ENCODE measurements at regions not wholly inside any gene's neighbourhood (a gene's known extent, or its start where the extent isn't known, plus 50 kb on each side); places are given as distances from the start of the nearest gene placed in this dataset.

DNA sequence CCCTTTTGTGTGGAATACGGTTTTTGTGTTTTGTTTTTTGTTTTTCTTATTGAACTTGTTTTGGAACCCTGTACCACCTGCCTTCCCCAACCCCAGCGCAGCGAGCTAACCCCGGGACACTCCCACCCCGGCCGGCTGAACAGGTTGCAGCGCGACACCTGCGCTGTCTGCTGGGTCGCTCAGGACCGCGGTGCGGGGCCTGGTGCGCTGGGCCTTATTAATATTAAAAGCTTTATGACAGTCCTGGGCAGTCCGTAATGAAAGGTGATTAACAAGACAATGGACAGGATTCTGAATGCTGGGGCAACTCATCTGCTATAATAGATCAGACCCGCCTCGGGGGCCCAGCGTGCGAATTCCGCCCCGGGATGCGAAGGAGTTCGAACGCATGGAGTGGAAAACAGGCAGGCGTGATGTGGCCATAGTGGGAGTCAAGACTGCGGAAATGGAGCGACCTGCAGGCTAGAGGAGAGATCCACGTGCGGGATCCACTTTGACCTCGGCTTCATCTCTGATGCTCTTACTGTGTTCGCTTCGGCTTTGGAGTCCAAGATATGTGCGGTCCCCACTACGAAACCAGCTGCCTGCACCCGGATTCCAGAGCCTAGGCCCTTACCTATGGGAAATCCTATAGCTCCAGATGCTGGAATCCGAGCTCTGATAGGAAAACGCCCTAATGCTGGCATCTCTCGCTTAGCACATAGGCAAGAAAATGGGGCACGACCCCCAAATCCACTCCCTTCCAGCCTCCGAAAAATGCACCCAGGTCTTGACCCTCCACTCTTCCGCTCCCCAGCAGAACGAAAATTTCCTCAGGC lies 69.0 kb upstream of the TMEM33 start:
- H3K9me3 ChIP-seq (ENCODE audit: insufficient read depth, low read length) = no peaks in the 10 kb centered on the region
- H3K4me1 ChIP-seq (ENCODE audit: low read length) = peaks cover 39% of the 10 kb centered on the region
- no peaks in the 10 kb centered on the region for H4K20me1 ChIP-seq (ENCODE audit: insufficient read depth, low read length)
- no peaks in the 10 kb centered on the region for H3K27me3 ChIP-seq (ENCODE audit: low read depth, low read length)
- no peaks in the 10 kb centered on the region for H3K79me2 ChIP-seq (ENCODE audit: low read length)
- H3K36me3 ChIP-seq (replicated peaks; ENCODE audit: low read depth, low read length) = no peaks in the 10 kb centered on the region
- H3K27ac ChIP-seq (ENCODE audit: low read length) = no peak overlapping the region
- TF ChIP-seq, protein P1, sequence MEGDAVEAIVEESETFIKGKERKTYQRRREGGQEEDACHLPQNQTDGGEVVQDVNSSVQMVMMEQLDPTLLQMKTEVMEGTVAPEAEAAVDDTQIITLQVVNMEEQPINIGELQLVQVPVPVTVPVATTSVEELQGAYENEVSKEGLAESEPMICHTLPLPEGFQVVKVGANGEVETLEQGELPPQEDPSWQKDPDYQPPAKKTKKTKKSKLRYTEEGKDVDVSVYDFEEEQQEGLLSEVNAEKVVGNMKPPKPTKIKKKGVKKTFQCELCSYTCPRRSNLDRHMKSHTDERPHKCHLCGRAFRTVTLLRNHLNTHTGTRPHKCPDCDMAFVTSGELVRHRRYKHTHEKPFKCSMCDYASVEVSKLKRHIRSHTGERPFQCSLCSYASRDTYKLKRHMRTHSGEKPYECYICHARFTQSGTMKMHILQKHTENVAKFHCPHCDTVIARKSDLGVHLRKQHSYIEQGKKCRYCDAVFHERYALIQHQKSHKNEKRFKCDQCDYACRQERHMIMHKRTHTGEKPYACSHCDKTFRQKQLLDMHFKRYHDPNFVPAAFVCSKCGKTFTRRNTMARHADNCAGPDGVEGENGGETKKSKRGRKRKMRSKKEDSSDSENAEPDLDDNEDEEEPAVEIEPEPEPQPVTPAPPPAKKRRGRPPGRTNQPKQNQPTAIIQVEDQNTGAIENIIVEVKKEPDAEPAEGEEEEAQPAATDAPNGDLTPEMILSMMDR (IDR thresholded peaks at IDR 0.05; ENCODE audit: low read depth, low read length) = no peak
- TF ChIP-seq EZH2phosphoT487 (IDR thresholded peaks at IDR 0.05; ENCODE audit: low read depth) = no peak
- H3K9ac ChIP-seq (ENCODE audit: low read length) = no peak overlapping the region
- no peak overlapping the region for H3K4me3 ChIP-seq (ENCODE audit: low read length)
- H3K4me2 ChIP-seq (ENCODE audit: low read length) = no peak overlapping the region
- no peak overlapping the region for H2AFZ ChIP-seq (ENCODE audit: low read depth, low read length)

DNA sequence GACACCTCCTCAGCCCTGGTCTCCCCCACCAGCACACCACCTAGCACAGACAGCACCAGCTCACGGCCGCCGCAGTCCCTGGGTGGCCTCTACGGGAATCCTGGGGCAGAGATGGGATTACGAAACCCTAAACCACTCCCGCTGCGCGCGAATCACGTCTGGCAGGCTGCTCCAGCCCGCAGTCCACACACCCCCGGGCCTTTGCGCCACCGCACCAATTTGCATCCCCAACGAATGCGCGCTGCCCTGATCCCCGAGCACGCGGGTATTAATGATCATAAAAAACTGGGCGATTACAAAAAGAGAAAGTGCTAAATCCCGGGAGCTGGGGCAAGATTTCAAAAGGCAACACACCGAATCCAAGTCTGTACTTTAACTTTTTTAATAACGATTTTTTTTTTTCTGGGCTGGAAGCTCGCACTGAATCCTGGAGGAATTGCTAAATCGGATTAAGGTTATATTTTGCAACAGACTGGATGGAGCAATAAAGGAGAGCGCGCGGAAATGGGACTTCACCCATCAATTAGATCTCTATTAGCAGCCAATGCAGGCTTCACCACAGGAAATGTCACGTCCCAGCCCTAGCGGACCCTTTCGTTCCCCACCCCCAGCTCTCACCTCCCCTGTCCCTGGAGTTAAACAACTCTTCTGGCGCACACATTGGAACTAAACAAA lies 69.8 kb upstream of the TMEM33 start:
- Histone ChIP-seq H3K9me3 (ENCODE audit: insufficient read depth, low read length) (no peaks in the 10 kb centered on the region), H3K4me3 (ENCODE audit: low read length) (no peak overlapping the region), H3K9ac (ENCODE audit: low read length) (no peak overlapping the region), H3K36me3 (replicated peaks; ENCODE audit: low read depth, low read length) (no peaks in the 10 kb centered on the region), H3K79me2 (ENCODE audit: low read length) (no peaks in the 10 kb centered on the region), H3K27ac (ENCODE audit: low read length) (no peak overlapping the region; the same call in 1 of the 2 replicates), H2AFZ (ENCODE audit: low read depth, low read length) (no peak overlapping the region), H3K4me2 (ENCODE audit: low read length) (no peak overlapping the region), H3K27me3 (ENCODE audit: low read depth, low read length) (no peaks in the 10 kb centered on the region), H4K20me1 (ENCODE audit: insufficient read depth, low read length) (no peaks in the 10 kb centered on the region), H3K4me1 (ENCODE audit: low read length) (peaks cover 46% of the 10 kb centered on the region)
- TF ChIP-seq, protein P1 (IDR thresholded peaks at IDR 0.05; ENCODE audit: low read depth, low read length) = no peak
- no peak for TF ChIP-seq EZH2phosphoT487 (IDR thresholded peaks at IDR 0.05; ENCODE audit: low read depth)

DNA sequence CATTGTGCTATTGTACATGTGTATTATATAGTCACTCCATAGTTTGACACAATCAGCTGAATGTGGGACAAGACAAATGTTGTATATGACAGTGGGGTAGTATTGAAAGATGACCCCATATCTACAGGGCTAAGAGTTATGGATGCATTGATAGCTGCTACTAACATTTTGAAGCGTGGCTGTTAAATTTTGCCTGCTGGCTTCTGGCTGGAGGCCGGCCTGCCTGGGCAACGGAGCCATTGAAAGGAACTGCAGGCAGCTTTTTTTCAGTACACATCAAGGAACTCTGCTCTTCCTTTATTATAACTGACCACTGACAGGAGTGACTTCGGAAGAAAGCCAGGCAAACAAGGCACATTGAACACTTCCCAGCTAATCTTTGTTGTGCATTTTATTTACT lies 76.1 kb upstream of the TMEM33 start:
- Histone ChIP-seq H3K9ac (ENCODE audit: low read length) (no peak overlapping the region), H3K9me3 (ENCODE audit: insufficient read depth, low read length) (no peaks in the 10 kb centered on the region), H3K27ac (ENCODE audit: low read length) (no peak overlapping the region), H4K20me1 (ENCODE audit: insufficient read depth, low read length) (no peaks in the 10 kb centered on the region), H2AFZ (ENCODE audit: low read depth, low read length) (no peak overlapping the region), H3K36me3 (replicated peaks; ENCODE audit: low read depth, low read length) (no peaks in the 10 kb centered on the region), H3K4me2 (ENCODE audit: low read length) (no peak overlapping the region), H3K4me3 (ENCODE audit: low read length) (no peak overlapping the region), H3K4me1 (ENCODE audit: low read length) (peaks cover 36% of the 10 kb centered on the region), H3K27me3 (ENCODE audit: low read depth, low read length) (no peaks in the 10 kb centered on the region), H3K79me2 (ENCODE audit: low read length) (no peaks in the 10 kb centered on the region)
- no peak for TF ChIP-seq EZH2phosphoT487 (IDR thresholded peaks at IDR 0.05; ENCODE audit: low read depth)
- TF ChIP-seq, protein P1 (IDR thresholded peaks at IDR 0.05; ENCODE audit: low read depth, low read length) = no peak

DNA sequence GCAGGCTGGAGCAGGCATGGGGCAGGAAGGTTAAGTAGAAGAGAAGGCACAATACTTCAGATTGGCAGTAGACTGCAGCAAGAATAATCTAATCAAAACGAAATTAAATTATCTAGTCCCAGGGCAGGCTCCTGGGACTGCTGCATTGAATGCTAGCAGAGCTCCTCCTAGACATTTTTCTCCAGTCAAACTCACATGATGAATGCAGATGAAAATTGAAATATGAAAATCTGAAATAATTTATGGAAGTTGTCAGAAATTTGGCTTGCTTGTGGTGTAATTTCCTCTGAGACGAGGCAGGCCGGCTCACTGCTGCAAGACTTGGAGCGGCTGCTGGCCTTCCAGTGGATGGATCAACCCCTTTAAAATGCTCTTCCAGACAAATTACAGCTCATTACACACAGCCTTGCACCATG lies 78.0 kb upstream of the TMEM33 start:
- Histone ChIP-seq H3K27me3 (ENCODE audit: low read depth, low read length) (no peaks in the 10 kb centered on the region), H3K79me2 (ENCODE audit: low read length) (no peaks in the 10 kb centered on the region), H3K4me2 (ENCODE audit: low read length) (no peak overlapping the region), H4K20me1 (ENCODE audit: insufficient read depth, low read length) (no peaks in the 10 kb centered on the region), H3K36me3 (replicated peaks; ENCODE audit: low read depth, low read length) (no peaks in the 10 kb centered on the region), H3K27ac (ENCODE audit: low read length) (no peak overlapping the region), H3K9ac (ENCODE audit: low read length) (no peak overlapping the region), H3K4me3 (ENCODE audit: low read length) (no peak overlapping the region), H2AFZ (ENCODE audit: low read depth, low read length) (no peak overlapping the region), H3K9me3 (ENCODE audit: insufficient read depth, low read length) (no peaks in the 10 kb centered on the region), H3K4me1 (ENCODE audit: low read length) (peaks cover 17% of the 10 kb centered on the region)
- TF ChIP-seq, protein P1 (IDR thresholded peaks at IDR 0.05; ENCODE audit: low read depth, low read length) = no peak
- TF ChIP-seq EZH2phosphoT487 (IDR thresholded peaks at IDR 0.05; ENCODE audit: low read depth) = no peak
